Tibial nerve (tissue), 4 donors: ENCODE measurements at regions not wholly inside any gene's neighbourhood (a gene's known extent, or its start where the extent isn't known, plus 50 kb on each side); places are given as distances from the start of the nearest gene placed in this dataset.

Experiments used
- DNase-seq, 2 donors: peaks; one replicate each; pipeline ENCODE4 v3.0.0-alpha.2; 2019; ENCODE audit warnings: low spot score in 2 of 2
- H3K27ac ChIP-seq, 4 donors: fragments of 200-600 bp; sonication (generic) in 3 of 4; one replicate each; pipeline ENCODE4 v1.5.1; 2017 to 2019; ENCODE audit warnings: mild to moderate bottlenecking in 1 of 4
- H3K27me3 ChIP-seq, 2 donors: fragments of 200-600 bp; sonication (generic) in 1 of 2; one replicate each; pipeline versions ENCODE4 v1.5.1 to v1.6.0; 2017 to 2019
- H3K36me3 ChIP-seq, 3 donors: fragments of 200-600 bp; sonication (generic); one replicate each; pipeline ENCODE4 v1.5.1; 2018 to 2019
- H3K4me1 ChIP-seq, 4 donors: fragments of 200-600 bp; sonication (generic) in 3 of 4; one replicate each; pipeline ENCODE4 v1.5.1; 2017 to 2019
- H3K4me3 ChIP-seq, 4 donors: fragments of 200-600 bp; sonication (generic) in 3 of 4; one replicate each; pipeline ENCODE4 v1.5.1; 2017 to 2019; ENCODE audit warnings: mild to moderate bottlenecking in 1 of 4, moderate library complexity in 1 of 4
- H3K9me3 ChIP-seq, 4 donors: fragments of 200-600 bp; sonication (generic) in 3 of 4; one replicate each; pipeline ENCODE4 v1.5.1; 2017 to 2019
- EP300 ChIP-seq, 2 donors: sonication (generic); formaldehyde crosslinking; IDR thresholded peaks; one replicate each; pipeline ENCODE4 v1.6.1; 2017; ENCODE audit warnings: antibody characterized with exemption in 2 of 2, mild to moderate bottlenecking in 1 of 2
- POLR2A ChIP-seq, 2 donors: fragments of 450-650 bp; IDR thresholded peaks; one replicate each; pipeline ENCODE4 v1.6.1; 2017; ENCODE audit warnings: antibody characterized with exemption in 2 of 2, mild to moderate bottlenecking in 2 of 2, moderate library complexity in 2 of 2
- WGBS, 2 donors: methylation state at CpG; one replicate each; pipeline ENCODE4 v1.1.5; 2018; 5-methylcytosine and 5-hydroxymethylcytosine counted together
- TF ChIP-seq, protein P1 (sequence below), 5 experiments: fragments of 200-600 bp in 3 of 5; fragments of 450-650 bp in 2 of 5; sonication (generic) in 3 of 5; IDR thresholded peaks; one replicate each; pipeline ENCODE4 v1.5.1; 2016 to 2019; ENCODE audit warnings: antibody characterized with exemption in 5 of 5, mild to moderate bottlenecking in 3 of 5, moderate library complexity in 2 of 5

DNA sequence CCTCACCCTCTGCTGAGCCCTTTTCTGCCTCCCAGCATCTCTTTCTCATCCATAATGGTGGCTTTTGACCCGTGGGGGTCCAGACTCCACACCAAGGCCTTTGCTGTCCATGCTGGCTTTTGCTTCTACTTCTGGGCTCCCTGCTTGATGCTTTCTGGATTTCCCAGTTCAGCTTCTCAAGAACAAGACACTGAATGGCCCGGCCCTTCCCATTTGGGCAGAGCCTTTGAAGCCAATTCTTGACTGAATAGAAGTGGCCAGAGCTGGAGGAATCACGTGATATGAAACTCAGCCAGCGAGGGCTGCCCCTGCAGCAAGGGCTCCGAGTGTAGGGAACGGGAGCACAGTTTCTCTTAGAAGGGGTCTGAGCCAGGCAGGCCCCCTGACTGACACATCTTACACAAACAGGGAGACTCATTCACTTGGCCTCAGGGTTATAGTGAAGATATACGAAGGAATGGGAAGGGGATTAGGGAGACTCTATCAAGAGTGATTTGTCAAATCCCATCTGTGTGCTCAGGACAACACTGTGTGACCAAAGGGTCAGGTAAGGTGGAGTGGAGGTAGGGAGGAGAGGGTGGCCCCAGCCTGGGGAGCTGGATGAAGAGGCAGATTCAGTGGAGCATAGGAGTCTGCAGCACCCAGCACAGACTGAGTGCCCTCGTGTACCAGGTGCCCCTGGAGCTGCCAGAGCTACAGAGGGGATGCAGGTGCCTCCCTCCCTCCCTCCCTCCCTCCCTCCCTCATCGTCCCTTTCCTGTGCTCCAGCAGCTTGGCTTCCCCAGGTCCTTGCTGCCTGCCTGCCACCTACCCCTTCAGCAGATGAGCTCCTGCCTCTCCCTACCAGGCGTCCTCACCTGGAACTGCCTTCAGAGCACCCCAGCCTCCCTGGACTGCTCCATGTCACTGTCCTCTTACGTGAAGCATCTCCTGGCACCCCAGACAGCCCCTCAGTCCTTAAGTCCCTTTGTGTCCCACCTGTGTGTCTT, 106.0 kb downstream of the TRIM29 start:
- DNase-seq = no peak
- peaks cover 0 to 10% (median 0%) of the 10 kb centered on the region in 4 donors for H3K9me3 ChIP-seq
- no peaks in the 10 kb centered on the region for H3K4me1 ChIP-seq
- peaks cover 0 to 6% of the 10 kb centered on the region in 2 donors for H3K27me3 ChIP-seq
- WGBS, 2 donors = 42 to 43% methylated on average over 11 of the region's 11 CpGs
- no peaks in the 10 kb centered on the region for H3K36me3 ChIP-seq
- H3K27ac ChIP-seq = no peak overlapping the region
- TF ChIP-seq EP300 (IDR thresholded peaks at IDR 0.05) (no peak), POLR2A (IDR thresholded peaks at IDR 0.05) (no peak)
- TF ChIP-seq, protein P1, sequence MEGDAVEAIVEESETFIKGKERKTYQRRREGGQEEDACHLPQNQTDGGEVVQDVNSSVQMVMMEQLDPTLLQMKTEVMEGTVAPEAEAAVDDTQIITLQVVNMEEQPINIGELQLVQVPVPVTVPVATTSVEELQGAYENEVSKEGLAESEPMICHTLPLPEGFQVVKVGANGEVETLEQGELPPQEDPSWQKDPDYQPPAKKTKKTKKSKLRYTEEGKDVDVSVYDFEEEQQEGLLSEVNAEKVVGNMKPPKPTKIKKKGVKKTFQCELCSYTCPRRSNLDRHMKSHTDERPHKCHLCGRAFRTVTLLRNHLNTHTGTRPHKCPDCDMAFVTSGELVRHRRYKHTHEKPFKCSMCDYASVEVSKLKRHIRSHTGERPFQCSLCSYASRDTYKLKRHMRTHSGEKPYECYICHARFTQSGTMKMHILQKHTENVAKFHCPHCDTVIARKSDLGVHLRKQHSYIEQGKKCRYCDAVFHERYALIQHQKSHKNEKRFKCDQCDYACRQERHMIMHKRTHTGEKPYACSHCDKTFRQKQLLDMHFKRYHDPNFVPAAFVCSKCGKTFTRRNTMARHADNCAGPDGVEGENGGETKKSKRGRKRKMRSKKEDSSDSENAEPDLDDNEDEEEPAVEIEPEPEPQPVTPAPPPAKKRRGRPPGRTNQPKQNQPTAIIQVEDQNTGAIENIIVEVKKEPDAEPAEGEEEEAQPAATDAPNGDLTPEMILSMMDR (IDR thresholded peaks at IDR 0.05) = no peak
- H3K4me3 ChIP-seq = no peak overlapping the region

DNA sequence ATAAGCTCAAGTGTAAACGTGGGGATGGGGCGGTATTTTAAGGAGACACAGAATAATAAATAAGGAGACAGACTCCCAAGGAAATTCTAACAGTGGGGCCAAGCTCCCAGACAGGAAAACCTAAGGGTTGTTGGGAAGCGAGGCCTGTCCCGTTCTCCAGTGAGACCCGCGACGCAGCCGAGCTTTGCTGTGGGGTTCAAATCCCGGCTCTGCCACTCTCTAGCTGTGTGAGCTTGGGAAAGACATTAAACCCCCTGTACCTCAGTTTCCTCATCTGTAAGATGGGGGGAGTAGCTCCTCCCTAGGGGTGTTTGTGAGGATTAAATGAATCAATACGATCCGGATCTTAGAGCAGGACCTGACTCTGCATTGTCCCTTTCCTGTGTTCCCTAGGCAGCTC, 106.8 kb downstream of the TRIM29 start:
- Histone ChIP-seq H3K4me1 (no peaks in the 10 kb centered on the region), H3K27me3 (peaks cover 0 to 6% of the 10 kb centered on the region in 2 donors), H3K4me3 (no peak overlapping the region), H3K9me3 (peaks cover 0 to 8% (median 0%) of the 10 kb centered on the region in 4 donors), H3K36me3 (no peaks in the 10 kb centered on the region), H3K27ac (no peak overlapping the region)
- TF ChIP-seq, protein P1 (IDR thresholded peaks at IDR 0.05) = no peak
- WGBS, 2 donors = 86 to 91% methylated on average over 11 of the region's 11 CpGs
- DNase-seq = no peak

DNA sequence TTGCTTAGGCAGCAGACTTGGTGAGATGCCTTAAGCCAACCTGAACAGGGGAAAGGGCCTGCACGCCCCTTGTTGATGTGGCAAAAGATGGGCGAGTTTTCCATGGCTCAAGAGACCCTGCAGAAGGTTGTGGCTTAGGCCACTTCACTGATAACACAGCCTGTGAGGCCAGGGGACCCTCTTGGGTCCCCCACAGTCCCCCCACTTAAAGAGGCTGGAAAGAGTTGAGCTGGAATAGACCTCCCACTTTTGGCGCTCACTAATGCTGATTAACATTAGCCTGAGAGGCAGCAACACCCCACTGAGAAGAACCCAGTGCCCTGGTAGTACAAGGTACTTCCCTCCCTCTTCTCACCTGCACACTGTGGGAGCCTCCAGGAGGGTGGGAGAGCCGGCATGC, 107.5 kb downstream of the TRIM29 start:
- TF ChIP-seq, protein P1 (IDR thresholded peaks at IDR 0.05) = no peak
- TF ChIP-seq POLR2A (IDR thresholded peaks at IDR 0.05) = no peak
- no peak for TF ChIP-seq EP300 (IDR thresholded peaks at IDR 0.05)
- DNase-seq = no peak
- Histone ChIP-seq H3K4me1 (no peaks in the 10 kb centered on the region), H3K27ac (no peak overlapping the region), H3K27me3 (peaks cover 0 to 6% of the 10 kb centered on the region in 2 donors), H3K36me3 (no peaks in the 10 kb centered on the region), H3K9me3 (peaks cover 0 to 2% (median 0%) of the 10 kb centered on the region in 4 donors), H3K4me3 (no peak overlapping the region)
- 81 to 82% methylated on average over 4 of the region's 4 CpGs for WGBS, 2 donors

DNA sequence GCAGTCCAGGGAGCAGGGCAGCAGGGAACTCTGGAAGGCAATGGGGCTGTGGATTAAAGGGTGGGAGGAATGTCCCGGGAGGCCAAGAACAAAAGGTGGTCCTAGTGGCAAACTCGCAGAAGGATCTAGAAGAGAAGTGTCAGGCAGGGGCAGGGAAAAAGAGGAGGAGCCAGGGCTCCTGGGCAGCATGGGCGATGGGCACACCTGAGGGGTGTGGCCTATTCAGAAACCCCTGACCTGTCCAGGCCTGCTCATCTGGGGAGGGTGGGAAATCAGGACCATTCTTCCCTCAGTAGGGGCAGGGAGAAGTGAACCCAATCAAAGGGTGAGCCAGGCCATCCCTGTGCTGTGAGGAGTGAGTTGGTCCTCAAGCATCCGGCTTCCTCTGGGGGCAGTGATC, 108.6 kb downstream of the TRIM29 start:
- Histone ChIP-seq H3K36me3 (no peaks in the 10 kb centered on the region), H3K4me3 (no peak overlapping the region), H3K4me1 (no peaks in the 10 kb centered on the region), H3K9me3 (no peaks in the 10 kb centered on the region), H3K27me3 (peaks cover 0 to 6% of the 10 kb centered on the region in 2 donors), H3K27ac (no peak overlapping the region)
- no peak for DNase-seq
- TF ChIP-seq, protein P1 (IDR thresholded peaks at IDR 0.05) = no peak
- no peak for TF ChIP-seq EP300 (IDR thresholded peaks at IDR 0.05)
- no peak for TF ChIP-seq POLR2A (IDR thresholded peaks at IDR 0.05)
- WGBS, 2 donors = 81 to 88% methylated on average over 4 of the region's 4 CpGs

DNA sequence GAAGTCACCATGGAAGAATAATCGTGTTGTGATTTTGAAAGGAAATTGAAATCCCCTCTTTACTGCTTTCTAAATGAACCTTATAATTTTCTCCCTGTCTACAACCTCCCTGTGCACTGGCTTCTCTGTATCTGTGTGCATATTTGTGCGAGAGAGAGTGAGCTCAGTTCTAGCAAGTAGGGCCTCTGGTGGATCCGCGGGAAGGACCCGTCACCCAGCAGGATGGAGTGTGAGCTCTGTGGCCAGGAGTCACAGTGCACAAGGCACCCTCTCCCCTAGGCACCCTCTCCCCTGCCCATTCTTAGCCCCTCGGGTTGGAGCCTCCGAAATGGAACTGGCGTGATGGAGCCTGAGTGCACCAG, 109.0 kb downstream of the TRIM29 start:
- Histone ChIP-seq H3K9me3 (no peaks in the 10 kb centered on the region), H3K4me1 (no peaks in the 10 kb centered on the region), H3K4me3 (no peak overlapping the region), H3K27me3 (peaks cover 0 to 6% of the 10 kb centered on the region in 2 donors), H3K27ac (no peak overlapping the region), H3K36me3 (no peaks in the 10 kb centered on the region)
- WGBS, 2 donors = 90 to 91% methylated on average over 8 of the region's 8 CpGs
- DNase-seq = no peak
- TF ChIP-seq EP300 (IDR thresholded peaks at IDR 0.05) = no peak
- TF ChIP-seq, protein P1 (IDR thresholded peaks at IDR 0.05) = no peak
- no peak for TF ChIP-seq POLR2A (IDR thresholded peaks at IDR 0.05)
